ENCODE measurements at regions not wholly inside any gene's neighbourhood (a gene's known extent, or its start where the extent isn't known, plus 50 kb on each side); places are given as distances from the start of the nearest gene placed in this dataset.

GRCh38 chr13:109976206-109976997 lies 190.0 kb upstream of the IRS2 start:
- Mint-ChIP-seq H3K27ac (ENCODE audit: unreplicated experiment) (no peak overlapping the region), H3K4me1 (ENCODE audit: low read depth, unreplicated experiment) (no peaks in the 10 kb centered on the region), H3K9me3 (ENCODE audit: unreplicated experiment) (no peaks in the 10 kb centered on the region), H3K27me3 (ENCODE audit: unreplicated experiment) (no peaks in the 10 kb centered on the region), H3K4me3 (ENCODE audit: unreplicated experiment) (no peak overlapping the region), H3K36me3 (ENCODE audit: unreplicated experiment) (no peaks in the 10 kb centered on the region)
- TF ChIP-seq CTCF (IDR thresholded peaks at IDR 0.05; ENCODE audit: partially characterized antibody, unreplicated experiment) = no peak
- DNase-seq = no peak

- Mint-ChIP-seq H3K27me3 (ENCODE audit: unreplicated experiment) (no peaks in the 10 kb centered on the region), H3K27ac (ENCODE audit: unreplicated experiment) (no peak overlapping the region), H3K9me3 (ENCODE audit: unreplicated experiment) (peaks cover 5% of the 10 kb centered on the region), H3K4me1 (ENCODE audit: low read depth, unreplicated experiment) (no peaks in the 10 kb centered on the region), H3K36me3 (ENCODE audit: unreplicated experiment) (peaks cover 7% of the 10 kb centered on the region), H3K4me3 (ENCODE audit: unreplicated experiment) (no peak overlapping the region)
- TF ChIP-seq CTCF (IDR thresholded peaks at IDR 0.05; ENCODE audit: partially characterized antibody, unreplicated experiment) = no peak
- DNase-seq = no peak
Observed at GRCh38 chr13:109974354-109974753, 188.0 kb upstream of the IRS2 start.

GRCh38 chr13:109973279-109973678 lies 186.9 kb upstream of the IRS2 start:
- TF ChIP-seq CTCF (IDR thresholded peaks at IDR 0.05; ENCODE audit: partially characterized antibody, unreplicated experiment) = no peak
- Mint-ChIP-seq H3K27ac (ENCODE audit: unreplicated experiment) (no peak overlapping the region), H3K36me3 (ENCODE audit: unreplicated experiment) (peaks cover 7% of the 10 kb centered on the region), H3K27me3 (ENCODE audit: unreplicated experiment) (no peaks in the 10 kb centered on the region), H3K9me3 (ENCODE audit: unreplicated experiment) (peaks cover 5% of the 10 kb centered on the region), H3K4me3 (ENCODE audit: unreplicated experiment) (no peak overlapping the region), H3K4me1 (ENCODE audit: low read depth, unreplicated experiment) (no peaks in the 10 kb centered on the region)
- no peak for DNase-seq

- H3K4me1 Mint-ChIP-seq (ENCODE audit: low read depth, unreplicated experiment) = no peaks in the 10 kb centered on the region
- H3K27me3 Mint-ChIP-seq (ENCODE audit: unreplicated experiment) = no peaks in the 10 kb centered on the region
- peaks cover 5% of the 10 kb centered on the region for H3K9me3 Mint-ChIP-seq (ENCODE audit: unreplicated experiment)
- TF ChIP-seq CTCF (IDR thresholded peaks at IDR 0.05; ENCODE audit: partially characterized antibody, unreplicated experiment) = no peak
- no peak overlapping the region for H3K27ac Mint-ChIP-seq (ENCODE audit: unreplicated experiment)
- DNase-seq = no peak
- peaks cover 7% of the 10 kb centered on the region for H3K36me3 Mint-ChIP-seq (ENCODE audit: unreplicated experiment)
- no peak overlapping the region for H3K4me3 Mint-ChIP-seq (ENCODE audit: unreplicated experiment)
Observed at GRCh38 chr13:109971456-109972090, 185.2 kb upstream of the IRS2 start.

GRCh38 chr13:109971006-109971405 lies 184.6 kb upstream of the IRS2 start:
- H3K27me3 Mint-ChIP-seq (ENCODE audit: unreplicated experiment) = no peaks in the 10 kb centered on the region

More at GRCh38 chr13:109971006-109971405, 184.6 kb upstream of the IRS2 start:
- Mint-ChIP-seq H3K27ac (ENCODE audit: unreplicated experiment) (no peak overlapping the region), H3K9me3 (ENCODE audit: unreplicated experiment) (peaks cover 5% of the 10 kb centered on the region), H3K36me3 (ENCODE audit: unreplicated experiment) (peaks cover 7% of the 10 kb centered on the region), H3K4me1 (ENCODE audit: low read depth, unreplicated experiment) (no peaks in the 10 kb centered on the region), H3K4me3 (ENCODE audit: unreplicated experiment) (no peak overlapping the region)
- no peak for DNase-seq
- TF ChIP-seq CTCF (IDR thresholded peaks at IDR 0.05; ENCODE audit: partially characterized antibody, unreplicated experiment) = no peak

Measured in glutamatergic neuron (in vitro differentiated cells).